A204.1 (cell line): ENCODE measurements at regions not wholly inside any gene's neighbourhood (a gene's known extent, or its start where the extent isn't known, plus 50 kb on each side); places are given as distances from the start of the nearest gene placed in this dataset.

ENCODE experiments used
- FAIRE-seq: peaks from 2 replicates; lab custom pipeline; 2012; peaks lifted over from hg19 to GRCh38; lab: Jason Lieb, UNC

DNA sequence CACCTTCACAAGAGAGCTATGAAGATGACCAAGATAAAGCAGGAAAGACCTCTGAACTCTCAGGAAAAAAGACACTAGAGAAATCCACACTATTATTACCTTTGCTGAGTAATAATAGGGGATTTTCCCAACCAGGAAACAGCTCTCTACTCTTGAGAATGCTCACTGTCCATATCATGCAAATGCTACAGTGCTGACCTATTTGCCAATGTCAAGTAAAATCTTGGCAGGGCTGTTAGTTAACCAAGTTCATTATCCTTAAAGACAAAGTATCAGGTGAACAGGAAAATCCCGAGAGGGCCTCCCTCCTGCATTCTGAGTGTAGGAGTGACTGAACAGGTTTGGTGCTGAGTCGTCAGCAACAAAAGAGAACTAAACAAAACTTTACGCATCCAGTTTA is 306.6 kb downstream of the ACTL7B start:
- FAIRE-seq: no peak

DNA sequence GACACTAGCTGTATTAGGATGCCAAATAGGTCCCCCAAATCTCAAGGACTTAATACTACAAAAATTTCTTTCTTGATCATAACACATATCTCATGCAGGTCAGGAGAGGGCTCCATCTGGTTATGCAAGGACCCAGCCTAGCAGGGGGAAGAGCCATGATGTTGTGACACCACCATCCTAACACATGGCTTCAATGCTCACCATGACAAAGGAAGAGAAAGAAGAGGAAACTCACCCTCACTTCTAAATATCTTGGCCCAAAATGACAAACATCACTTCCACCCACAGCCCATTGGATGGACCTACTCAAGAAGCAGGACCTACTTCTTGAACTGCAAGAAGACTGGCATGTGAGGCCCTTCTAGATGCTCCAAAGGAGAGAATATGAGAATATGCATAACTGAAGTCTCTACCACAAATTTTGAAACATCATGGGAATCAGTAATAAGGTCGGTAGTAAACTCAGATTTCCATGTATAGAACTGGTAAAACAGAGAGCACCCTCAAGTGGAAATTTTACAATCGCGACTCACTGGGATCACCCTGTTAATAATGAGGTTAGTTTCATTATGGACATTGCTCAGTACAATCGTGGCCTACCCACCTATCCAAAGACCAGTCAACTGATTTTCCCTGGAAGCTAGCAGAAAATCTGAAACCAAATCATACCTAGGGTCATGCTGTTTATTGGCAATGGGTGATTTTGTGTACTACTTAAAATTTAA is 308.2 kb downstream of the ACTL7B start:
- FAIRE-seq: no peak

DNA sequence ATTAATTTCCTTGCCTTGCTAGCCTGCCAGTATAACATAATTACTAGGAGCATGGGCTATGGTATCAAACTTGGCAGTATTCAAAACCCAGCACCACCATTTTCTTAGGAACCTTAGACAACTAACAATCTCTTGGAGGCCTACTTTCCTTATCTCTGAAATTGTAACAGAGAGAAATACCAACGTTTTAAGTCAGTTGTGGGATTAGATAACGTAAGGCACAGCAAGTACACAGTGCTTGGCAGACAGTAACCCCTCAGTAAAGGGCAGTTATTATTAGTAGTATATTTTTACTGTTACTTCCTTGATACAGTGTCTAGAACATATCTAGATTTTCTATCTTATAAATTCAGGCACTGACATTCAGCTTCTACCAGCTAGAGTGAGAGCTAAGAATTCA is 309.6 kb downstream of the ACTL7B start:
- no peak for FAIRE-seq

- FAIRE-seq: no peak
Observed at GRCh38 chr9:108545436-108545835, 310.4 kb downstream of the ACTL7B start.

- no peak for FAIRE-seq
Observed at GRCh38 chr9:108544866-108545265, 310.9 kb downstream of the ACTL7B start.

DNA sequence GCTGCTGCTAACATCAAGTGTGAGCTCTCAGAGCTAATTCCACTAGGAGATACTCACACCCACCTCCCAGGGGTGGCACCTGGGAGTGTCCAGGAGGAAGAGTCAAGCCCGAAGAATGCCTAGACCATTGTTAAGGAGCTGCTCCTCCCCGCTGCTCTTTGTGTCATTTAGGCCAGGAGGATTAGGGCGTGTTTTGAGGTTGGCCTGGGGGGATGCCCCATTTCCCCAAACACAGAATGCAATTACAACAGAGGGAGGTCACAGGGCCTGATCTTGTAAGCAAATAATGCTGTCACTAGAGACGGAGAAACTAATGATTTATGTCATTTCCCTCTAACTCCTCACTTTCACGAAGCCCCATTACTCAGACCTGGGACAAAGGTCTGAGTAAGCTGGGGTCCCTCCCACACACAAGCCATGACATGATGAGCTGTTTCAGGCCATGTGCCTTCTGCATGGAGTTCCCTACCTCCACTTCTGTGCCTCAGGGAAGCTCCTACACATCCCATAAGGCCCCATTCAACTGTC is 312.5 kb downstream of the ACTL7B start:
- no peak for FAIRE-seq

DNA sequence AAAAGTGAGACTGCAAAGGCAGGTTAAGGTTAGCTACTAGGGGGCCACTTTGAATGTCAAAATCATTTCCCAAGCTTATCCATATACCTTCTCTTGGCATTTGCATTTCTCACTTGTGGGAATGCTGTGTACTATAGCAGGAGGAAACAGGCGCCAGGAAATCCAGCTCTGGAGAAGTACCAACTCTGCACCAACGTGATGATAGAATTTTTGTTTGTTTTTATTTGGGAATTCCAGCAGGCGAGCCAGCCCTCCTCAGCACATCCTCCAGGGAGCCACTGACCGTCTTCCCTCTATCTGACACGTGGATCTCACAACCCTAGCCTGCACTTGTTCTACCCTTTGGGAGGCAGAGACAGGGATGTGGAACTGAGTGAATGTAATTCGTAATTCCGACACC is 318.0 kb downstream of the ACTL7B start:
- FAIRE-seq: no peak

GRCh38 chr9:108536836-108537601 is 318.8 kb downstream of the ACTL7B start:
- no peak for FAIRE-seq

- FAIRE-seq: no peak
Observed at GRCh38 chr9:108535526-108535925, 320.3 kb downstream of the ACTL7B start.

- FAIRE-seq: no peak
Observed at GRCh38 chr9:108534741-108535140, 321.0 kb downstream of the ACTL7B start.

GRCh38 chr9:108530141-108530540 is 325.6 kb downstream of the ACTL7B start:
- no peak for FAIRE-seq

DNA sequence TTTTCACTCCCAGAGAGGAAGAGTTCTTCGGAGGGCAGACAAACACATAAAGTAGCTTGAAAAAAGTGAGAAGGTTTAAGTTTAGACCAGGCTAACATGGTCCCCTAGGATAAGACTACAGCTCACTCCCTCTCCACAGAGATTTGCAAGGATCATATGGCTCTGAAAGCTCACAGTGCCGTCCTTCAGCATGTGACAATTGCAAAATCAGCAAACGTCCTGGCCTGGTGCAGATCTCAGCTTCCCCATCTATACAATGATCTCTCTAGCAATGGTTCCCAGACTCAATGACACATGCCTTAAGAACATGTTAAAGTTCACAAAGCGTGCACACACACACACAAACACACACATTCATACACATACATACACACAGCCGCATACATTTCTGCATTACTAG is 327.6 kb downstream of the ACTL7B start:
- no peak for FAIRE-seq

DNA sequence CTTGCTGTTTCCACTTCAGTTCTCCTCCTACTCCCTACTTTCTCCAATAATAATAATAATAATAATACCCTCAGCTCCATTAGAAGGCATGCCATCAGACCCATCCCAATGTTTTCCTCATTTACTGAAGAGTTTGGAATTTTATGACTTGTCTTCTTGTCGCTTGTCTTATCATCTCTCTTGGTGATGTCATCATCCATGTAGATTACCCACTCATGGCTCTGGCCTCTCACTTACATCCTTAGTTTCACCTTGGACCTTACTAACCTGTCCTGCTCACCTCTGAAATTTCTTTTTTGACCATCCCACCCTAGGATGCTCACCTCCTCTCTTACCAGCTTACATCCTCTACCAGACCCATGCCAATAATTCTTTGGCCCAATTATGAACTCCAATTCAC is 329.3 kb downstream of the ACTL7B start:
- no peak for FAIRE-seq

DNA sequence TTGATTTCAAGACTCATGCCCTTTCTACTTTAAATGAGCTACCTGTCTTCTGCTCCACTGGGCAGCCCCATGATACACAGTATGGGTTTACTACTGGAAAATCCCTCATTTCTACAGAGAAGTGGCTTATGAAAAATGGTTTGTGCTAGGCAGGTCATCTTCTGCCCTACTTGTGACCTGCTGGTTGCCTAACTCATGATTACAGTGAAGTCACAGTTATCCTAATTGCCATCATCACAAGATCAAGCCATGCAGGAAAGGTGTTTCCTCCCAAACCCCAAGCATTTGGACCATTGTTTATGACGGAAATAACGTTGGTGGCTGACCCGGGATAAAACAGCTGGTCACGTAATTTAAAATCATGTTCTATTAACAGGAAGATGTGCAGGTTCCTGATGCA is 330.6 kb downstream of the ACTL7B start:
- no peak for FAIRE-seq

DNA sequence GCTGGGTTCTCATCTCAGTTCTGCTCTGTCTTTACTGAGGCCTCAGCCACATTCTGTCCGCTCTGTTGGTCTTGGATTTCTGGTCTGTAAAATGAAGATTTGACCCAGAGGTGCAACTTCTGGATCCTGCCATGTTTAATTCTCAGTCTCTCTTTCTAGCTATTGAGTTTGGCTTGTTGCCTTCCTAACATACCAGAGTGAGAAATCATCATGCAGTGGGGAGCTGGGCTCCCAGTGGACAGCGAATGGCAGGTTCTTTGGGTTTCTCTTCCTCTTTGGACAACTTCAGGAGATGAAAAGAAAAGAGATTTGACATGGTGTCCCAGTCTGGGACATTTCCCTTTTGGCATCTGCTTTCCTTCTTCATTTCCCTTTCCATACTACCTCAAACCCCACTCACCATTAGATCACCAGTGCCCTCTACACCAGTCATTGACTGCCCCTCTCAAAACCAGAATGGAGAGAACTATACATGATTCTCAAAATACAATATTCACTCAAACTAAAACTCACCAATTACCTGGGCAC is 334.7 kb downstream of the ACTL7B start:
- no peak for FAIRE-seq

DNA sequence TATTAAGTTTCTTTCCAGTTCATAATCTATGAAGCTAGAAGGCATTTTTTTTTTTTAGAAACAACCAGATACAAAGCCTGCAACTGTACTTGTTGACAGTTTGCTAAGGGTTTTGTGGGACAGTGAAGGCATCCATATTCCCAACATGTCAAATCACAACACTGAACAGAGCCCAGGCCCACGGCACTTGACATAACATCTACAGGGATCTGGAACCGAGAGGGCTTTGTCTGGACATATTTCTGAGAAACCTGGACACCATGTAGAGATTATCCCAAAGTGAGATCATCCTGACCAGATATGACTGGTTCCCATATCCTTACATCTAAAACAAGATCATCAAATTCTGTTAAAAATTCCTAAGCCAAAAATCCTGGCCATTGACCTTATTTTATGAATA is 336.3 kb downstream of the ACTL7B start:
- FAIRE-seq: no peak

DNA sequence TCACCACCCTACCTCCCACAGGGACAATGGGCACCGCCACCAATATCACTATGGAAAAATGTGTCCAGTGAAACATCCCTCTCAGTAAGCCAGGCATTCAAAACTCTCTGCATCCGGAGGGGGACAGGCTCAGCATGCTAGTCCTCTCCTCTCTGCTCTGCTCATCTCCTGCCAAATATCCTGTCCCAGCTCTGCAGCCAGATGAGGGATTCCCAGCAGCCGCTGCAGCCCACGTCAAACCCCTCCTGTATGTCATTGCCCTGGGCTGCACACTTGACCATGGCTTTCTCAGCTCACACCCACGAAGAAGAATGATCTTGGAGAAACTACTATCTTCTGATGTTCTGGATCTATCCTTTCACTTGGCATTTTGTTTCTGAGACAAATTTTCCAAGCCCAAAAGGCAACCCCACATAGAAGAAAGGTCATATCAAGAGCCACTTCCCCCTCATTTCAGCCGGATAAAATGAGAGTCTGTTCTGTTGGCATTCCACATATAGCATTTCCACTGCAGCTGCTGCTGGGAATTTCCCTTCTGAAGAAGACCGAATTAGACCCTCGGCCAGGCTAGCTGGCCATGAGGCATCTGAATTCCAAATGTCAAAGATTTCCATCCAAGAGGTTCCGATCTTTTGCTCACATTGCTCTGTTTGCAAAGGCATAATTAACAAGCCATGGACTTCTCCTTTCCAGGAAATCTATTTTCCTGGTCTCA is 338.0 kb downstream of the ACTL7B start:
- FAIRE-seq: no peak

- no peak for FAIRE-seq
Observed at GRCh38 chr9:108516391-108516790, 339.4 kb downstream of the ACTL7B start.

GRCh38 chr9:108515856-108516255 is 339.9 kb downstream of the ACTL7B start:
- FAIRE-seq: no peak

- FAIRE-seq: no peak
Observed at GRCh38 chr9:108512426-108513173, 343.2 kb downstream of the ACTL7B start.

GRCh38 chr9:108511307-108511706 is 344.5 kb downstream of the ACTL7B start:
- FAIRE-seq: no peak

DNA sequence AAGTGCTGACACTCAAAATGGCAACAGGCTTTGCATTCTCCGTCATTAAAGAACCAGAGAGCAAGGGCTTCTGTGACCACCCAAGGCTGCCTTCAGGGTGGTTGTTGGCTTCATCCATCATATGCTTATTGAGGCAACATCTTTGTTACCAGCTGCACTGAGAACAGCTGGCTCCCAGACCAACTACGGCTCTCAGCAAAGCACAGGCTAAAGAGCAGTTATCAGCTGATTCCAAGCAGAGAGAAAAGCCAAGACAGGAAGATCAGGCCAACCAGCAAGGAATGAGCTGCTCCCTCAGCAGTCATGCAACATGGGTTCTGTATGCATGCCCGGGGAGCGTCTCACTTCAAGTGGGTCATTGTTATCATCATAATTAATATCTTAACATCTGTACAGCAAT is 358.9 kb downstream of the ACTL7B start:
- no peak for FAIRE-seq
